Thymus (tissue), 11 donors: ENCODE measurements at regions not wholly inside any gene's neighbourhood (a gene's known extent, or its start where the extent isn't known, plus 50 kb on each side); places are given as distances from the start of the nearest gene placed in this dataset.

Source experiments
- DNase-seq, 9 donors: peaks; one replicate each; pipeline ENCODE4 v3.0.0-alpha.2; 2013; ENCODE audit warnings: low spot score in 9 of 9, low read depth in 6 of 9, missing footprints in 1 of 9
- H3K27ac ChIP-seq, 2 donors: one replicate each; pipeline ENCODE4 v1.5.1; 2013; ENCODE audit warnings: control low read depth in 1 of 2, low read depth in 1 of 2, low read length in 1 of 2, mild to moderate bottlenecking in 1 of 2, moderate library complexity in 1 of 2
- H3K27me3 ChIP-seq, 2 donors: one replicate each; pipeline ENCODE4 v1.5.1; 2013; ENCODE audit warnings: low read length in 1 of 2; ENCODE audit not compliant: control insufficient read depth in 2 of 2, insufficient read depth in 1 of 2
- H3K36me3 ChIP-seq, 2 donors: one replicate each; pipeline ENCODE4 v1.5.1; 2013; ENCODE audit warnings: low read length in 1 of 2, mild to moderate bottlenecking in 1 of 2, moderate library complexity in 1 of 2; ENCODE audit not compliant: control insufficient read depth in 2 of 2, insufficient read depth in 2 of 2
- H3K4me1 ChIP-seq, 2 donors: one replicate each; pipeline ENCODE4 v1.5.1; 2013; ENCODE audit warnings: low read length in 2 of 2; ENCODE audit not compliant: control insufficient read depth in 2 of 2, insufficient read depth in 2 of 2
- H3K4me3 ChIP-seq, 2 donors: one replicate each; pipeline ENCODE4 v1.5.1; 2013; ENCODE audit warnings: low read length in 2 of 2, control low read depth in 1 of 2, mild to moderate bottlenecking in 1 of 2
- H3K9me3 ChIP-seq, 2 donors: one replicate each; pipeline ENCODE4 v1.5.1; 2013; ENCODE audit warnings: low read length in 1 of 2, mild to moderate bottlenecking in 1 of 2; ENCODE audit not compliant: control insufficient read depth in 2 of 2, insufficient read depth in 1 of 2
- whole genome bisulfite sequencing: extraction: QIAGEN DNeasy Blood & Tissue Kit; methylation state at CpG from one replicate; pipeline ENCODE4 v1.1.7; 2013; 5-methylcytosine and 5-hydroxymethylcytosine counted together
- donor health status: healthy.

DNA sequence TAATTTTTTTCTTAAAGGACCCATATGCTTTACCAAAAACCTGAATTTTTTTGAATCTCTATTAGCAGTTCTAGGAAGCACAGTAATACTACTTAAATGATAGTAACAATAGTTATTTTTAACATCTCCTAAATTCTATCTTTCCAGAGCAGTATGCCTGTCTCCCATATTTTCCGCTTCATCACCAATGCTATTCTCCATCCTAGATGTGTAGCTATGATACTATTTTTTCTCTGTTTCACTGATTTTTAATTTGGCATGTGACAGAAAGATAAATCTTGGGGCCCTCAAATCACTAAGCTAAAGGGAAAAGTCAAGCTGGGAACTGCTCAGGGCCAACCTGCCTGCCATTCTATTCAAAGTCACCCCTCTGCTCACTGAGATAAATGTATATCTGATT lies 102.3 kb upstream of the HMCN1 start:
- WGBS: 98% methylated on average over 1 of the region's 1 CpG
- no peak for DNase-seq
- H3K4me3 ChIP-seq: no peak overlapping the region
- no peak overlapping the region for H3K27ac ChIP-seq
- H3K36me3 ChIP-seq: no peaks in the 10 kb centered on the region
- H3K9me3 ChIP-seq: no peaks in the 10 kb centered on the region
- no peaks in the 10 kb centered on the region for H3K27me3 ChIP-seq
- H3K4me1 ChIP-seq: no peaks in the 10 kb centered on the region

DNA sequence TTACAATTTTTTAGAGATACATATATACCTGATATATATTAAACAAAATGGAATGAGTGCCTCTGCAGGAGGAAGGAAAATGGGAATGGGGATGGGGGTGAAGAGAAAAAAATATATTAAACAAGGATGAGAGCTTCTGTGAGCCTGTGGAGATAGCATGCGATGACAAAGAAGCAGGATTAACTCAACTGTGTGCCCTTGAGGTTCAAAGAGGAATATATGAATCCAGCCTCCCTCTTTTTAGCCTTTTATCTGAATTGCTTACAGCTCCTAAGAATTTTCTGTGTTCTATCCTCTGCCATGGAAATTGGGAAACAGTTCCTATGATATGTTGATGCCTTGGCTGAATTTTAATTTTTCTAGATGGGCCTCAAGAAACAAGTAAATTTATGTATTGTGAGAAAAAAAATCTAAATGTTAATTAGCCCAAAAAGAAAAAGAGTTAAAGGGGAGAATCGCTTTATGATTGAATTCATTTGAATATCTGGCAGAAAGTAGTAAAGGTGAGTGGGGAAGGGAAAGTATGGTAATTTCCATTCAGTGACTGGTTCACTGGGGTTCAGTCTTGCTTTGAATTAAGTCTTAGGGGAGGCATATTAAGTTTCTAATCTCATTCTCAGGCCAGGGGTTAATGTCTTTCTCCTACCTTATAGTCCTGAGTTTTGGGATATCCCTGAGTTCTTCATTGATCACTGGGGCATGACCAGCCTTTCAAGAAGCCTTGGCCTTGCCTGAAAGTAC lies 106.3 kb upstream of the HMCN1 start:
- H3K9me3 ChIP-seq: no peaks in the 10 kb centered on the region
- H3K27me3 ChIP-seq: no peaks in the 10 kb centered on the region
- H3K36me3 ChIP-seq: no peaks in the 10 kb centered on the region
- 97% methylated on average over 2 of the region's 2 CpGs for WGBS
- H3K4me3 ChIP-seq: no peak overlapping the region
- no peak for DNase-seq
- H3K27ac ChIP-seq: no peak overlapping the region
- no peaks in the 10 kb centered on the region for H3K4me1 ChIP-seq

- WGBS: 95% methylated on average over 3 of the region's 3 CpGs
- Histone ChIP-seq H3K4me3 (no peak overlapping the region), H3K9me3 (no peaks in the 10 kb centered on the region), H3K36me3 (no peaks in the 10 kb centered on the region), H3K27ac (no peak overlapping the region), H3K4me1 (no peaks in the 10 kb centered on the region), H3K27me3 (no peaks in the 10 kb centered on the region)
- no peak for DNase-seq
Observed at GRCh38 chr1:185627171-185627570, 107.0 kb upstream of the HMCN1 start.

- H3K4me3 ChIP-seq: no peak overlapping the region
- H3K36me3 ChIP-seq: no peaks in the 10 kb centered on the region
- H3K9me3 ChIP-seq: no peaks in the 10 kb centered on the region
- 96% methylated on average over 3 of the region's 3 CpGs for WGBS
- no peak for DNase-seq
- no peaks in the 10 kb centered on the region for H3K27me3 ChIP-seq
- no peak overlapping the region for H3K27ac ChIP-seq
- no peaks in the 10 kb centered on the region for H3K4me1 ChIP-seq
Observed at GRCh38 chr1:185626344-185626743, 107.8 kb upstream of the HMCN1 start.

DNA sequence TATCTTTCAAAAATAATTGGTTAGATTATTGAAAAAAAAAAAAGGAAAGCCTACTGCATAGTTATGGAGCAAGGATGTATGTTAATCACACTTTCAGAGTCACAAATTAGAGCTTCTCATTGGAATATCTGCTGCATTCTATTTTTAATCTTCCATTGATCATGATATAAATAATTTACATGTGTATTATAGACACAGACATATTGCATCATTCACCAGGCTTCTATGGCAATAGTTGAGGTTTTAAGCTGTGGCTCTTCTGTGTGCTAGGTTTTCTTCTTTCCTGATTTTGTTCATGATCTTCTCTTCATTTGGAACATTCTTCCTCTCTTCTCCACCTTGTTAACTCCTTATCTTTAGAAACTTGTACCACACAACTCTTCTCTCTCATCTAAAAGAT lies 123.2 kb upstream of the HMCN1 start:
- no peak overlapping the region for H3K4me3 ChIP-seq
- no peaks in the 10 kb centered on the region for H3K27me3 ChIP-seq
- no peak for DNase-seq
- H3K27ac ChIP-seq: no peak overlapping the region
- no peaks in the 10 kb centered on the region for H3K9me3 ChIP-seq
- H3K4me1 ChIP-seq: no peaks in the 10 kb centered on the region
- no peaks in the 10 kb centered on the region for H3K36me3 ChIP-seq

GRCh38 chr1:185608177-185608576 lies 126.0 kb upstream of the HMCN1 start:
- H3K27me3 ChIP-seq: no peaks in the 10 kb centered on the region
- WGBS: 75% methylated on average over 5 of the region's 5 CpGs
- H3K4me1 ChIP-seq: no peaks in the 10 kb centered on the region
- H3K4me3 ChIP-seq: no peak overlapping the region
- H3K36me3 ChIP-seq: no peaks in the 10 kb centered on the region
- H3K9me3 ChIP-seq: no peaks in the 10 kb centered on the region
- H3K27ac ChIP-seq: no peak overlapping the region
- DNase-seq: no peak

DNA sequence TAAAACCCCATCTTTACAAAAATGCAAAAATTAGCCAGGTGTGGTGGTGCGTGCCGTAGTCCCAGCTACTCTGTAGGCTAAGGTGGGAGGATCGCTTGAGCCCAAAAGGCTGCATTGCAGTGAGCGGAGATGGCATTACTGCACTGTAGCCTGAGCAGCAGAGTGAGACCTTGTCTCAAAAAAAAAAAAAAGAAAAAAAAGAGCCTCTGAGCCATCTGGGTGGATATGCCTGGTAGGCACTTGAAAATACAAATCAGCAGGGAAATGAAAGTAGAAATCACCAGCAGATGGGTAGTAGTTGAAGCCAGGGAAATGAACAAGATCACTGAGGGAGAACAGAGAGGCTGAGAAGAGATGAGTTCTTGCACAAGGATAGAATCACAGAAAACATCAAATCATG lies 131.0 kb upstream of the HMCN1 start:
- Histone ChIP-seq H3K9me3 (no peaks in the 10 kb centered on the region), H3K4me1 (no peaks in the 10 kb centered on the region), H3K36me3 (no peaks in the 10 kb centered on the region), H3K4me3 (no peak overlapping the region), H3K27me3 (no peaks in the 10 kb centered on the region), H3K27ac (no peak overlapping the region)
- WGBS: 98% methylated on average over 4 of the region's 4 CpGs
- no peak for DNase-seq

DNA sequence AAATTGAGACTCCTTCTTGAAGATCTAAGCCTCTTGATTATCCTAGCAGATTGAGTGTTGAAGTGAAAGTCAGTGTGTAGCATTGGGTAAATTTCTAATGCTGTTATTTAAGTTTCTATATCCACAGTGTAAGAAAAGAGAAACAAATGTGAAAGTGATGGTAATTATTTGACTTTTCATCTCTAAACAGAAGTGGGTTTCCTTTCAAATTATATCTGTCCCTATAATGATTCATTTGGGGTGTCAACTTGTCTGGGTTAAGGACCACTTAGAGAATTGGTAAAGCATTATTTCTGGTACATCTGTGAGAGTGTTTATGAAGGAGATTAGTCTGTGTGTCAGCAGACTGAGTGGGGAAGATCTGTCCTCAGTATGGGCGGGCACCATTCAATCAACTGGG lies 133.0 kb upstream of the HMCN1 start:
- H3K27ac ChIP-seq: no peak overlapping the region

DNA sequence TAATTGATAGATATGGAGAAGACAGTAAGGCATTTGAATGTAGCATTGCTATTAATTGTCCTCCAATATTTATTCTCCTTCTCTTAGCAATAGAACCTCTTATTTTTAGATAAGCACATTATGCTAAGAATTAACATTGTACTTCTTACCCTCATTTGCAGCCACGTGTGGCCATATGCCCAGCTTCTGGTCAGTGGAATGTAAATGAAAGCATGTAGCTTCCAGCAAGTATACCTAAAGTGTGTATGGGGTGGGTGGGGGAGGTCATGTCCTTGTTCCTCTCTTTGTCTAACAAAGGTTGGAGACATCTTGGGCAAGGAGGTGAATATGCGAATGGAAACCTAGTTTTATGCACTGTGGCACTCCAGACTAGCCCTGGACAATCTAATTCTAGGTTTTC lies 133.6 kb upstream of the HMCN1 start:
- Histone ChIP-seq H3K27ac (no peak overlapping the region), H3K36me3 (no peaks in the 10 kb centered on the region), H3K9me3 (no peaks in the 10 kb centered on the region), H3K27me3 (no peaks in the 10 kb centered on the region), H3K4me1 (no peaks in the 10 kb centered on the region), H3K4me3 (no peak overlapping the region)
- 80% methylated on average over 2 of the region's 2 CpGs for WGBS
- DNase-seq: no peak

More for the DNA sequence above, 133.0 kb upstream of the HMCN1 start:
- 100% methylated on average over 1 of the region's 1 CpG for WGBS
- no peaks in the 10 kb centered on the region for H3K36me3 ChIP-seq
- no peaks in the 10 kb centered on the region for H3K4me1 ChIP-seq
- H3K4me3 ChIP-seq: no peak overlapping the region
- H3K27me3 ChIP-seq: no peaks in the 10 kb centered on the region
- no peak for DNase-seq
- H3K9me3 ChIP-seq: no peaks in the 10 kb centered on the region
